HG03108 (cell line): ENCODE measurements at regions not wholly inside any gene's neighbourhood (a gene's known extent, or its start where the extent isn't known, plus 50 kb on each side); places are given as distances from the start of the nearest gene placed in this dataset.
"Not testable (repeated sequence)": the region's sequence is repeated elsewhere in the genome, so short reads cannot be mapped to it uniquely, and the experiment has no call there.

ENCODE experiments used
- ATAC-seq: cut with Tn5 transposase; IDR thresholded peaks from one replicate; pipeline ENCODE4 v1.9.1; 2021; ENCODE audit warnings: moderate library complexity; ENCODE audit not compliant: unreplicated experiment

DNA sequence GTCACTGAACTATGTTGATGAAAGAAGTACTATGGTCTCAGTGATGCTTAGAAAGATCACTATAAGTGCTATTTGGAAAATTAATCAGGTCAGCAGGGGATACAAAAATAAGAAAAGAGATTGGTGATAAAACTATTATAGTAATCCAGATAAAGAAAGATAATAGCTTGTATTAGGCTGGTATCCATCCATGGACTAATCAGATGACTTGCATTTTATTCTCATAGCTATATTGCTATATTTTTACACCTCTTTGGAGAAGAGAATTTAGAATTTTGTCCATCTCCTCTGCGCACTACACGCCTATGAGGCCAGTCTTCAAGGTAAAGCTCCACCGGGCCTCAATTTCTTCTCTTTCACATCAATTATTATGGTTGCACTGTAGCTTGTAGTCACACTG, 635.1 kb upstream of the DDX18 start:
- ATAC-seq, result no peak

DNA sequence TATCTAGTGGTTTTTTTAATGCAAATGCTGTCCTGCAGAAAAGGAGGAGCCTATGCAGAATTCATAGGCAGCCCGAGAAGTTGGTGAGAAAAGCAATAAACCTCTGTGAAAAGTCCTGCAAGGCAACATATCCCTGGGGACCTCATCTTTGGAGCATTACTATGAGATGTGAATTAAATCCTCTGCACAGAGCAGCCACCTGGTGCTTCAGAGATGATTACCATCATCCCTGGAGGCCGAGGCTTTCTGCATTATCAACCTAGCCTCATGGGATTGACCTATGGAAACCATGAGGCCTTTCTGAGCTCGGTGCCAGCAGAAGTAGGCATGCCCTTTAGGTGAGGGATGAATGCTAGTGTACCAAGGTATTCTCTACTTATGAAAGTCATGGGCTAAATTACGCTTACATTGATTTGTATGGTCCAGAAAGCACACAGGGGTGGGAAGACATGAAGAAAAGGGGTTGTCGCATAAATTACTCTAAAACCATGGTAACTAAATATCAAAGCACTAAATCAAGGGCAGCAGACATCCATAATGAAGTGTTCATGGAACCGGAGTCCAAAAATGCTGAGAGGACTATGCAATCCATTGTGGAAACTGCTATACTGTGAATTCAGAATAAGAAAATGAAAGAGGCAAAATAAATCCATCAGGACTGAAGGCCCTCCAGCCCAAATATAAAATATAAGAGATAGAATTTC, 623.5 kb upstream of the DDX18 start:
- ATAC-seq, result no peak

DNA sequence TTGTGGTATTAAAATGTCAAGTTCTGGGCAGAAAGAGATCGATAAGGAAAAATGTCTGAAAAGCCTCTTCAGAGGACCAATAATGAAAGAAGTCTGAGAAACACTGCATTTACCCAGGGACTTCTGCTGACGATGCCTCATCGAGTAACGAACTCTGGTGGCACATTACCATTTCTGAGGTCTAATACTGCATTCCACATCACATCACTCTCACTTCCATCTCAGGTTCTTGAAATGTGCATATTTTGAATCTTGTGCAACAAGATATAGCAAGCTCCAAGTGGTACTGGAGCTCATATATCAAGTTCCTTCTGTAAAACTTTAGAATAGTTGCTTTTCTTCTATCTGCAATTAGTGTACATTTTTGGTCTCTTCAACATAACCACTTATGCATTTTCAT, 619.1 kb upstream of the DDX18 start:
- no peak for ATAC-seq

DNA sequence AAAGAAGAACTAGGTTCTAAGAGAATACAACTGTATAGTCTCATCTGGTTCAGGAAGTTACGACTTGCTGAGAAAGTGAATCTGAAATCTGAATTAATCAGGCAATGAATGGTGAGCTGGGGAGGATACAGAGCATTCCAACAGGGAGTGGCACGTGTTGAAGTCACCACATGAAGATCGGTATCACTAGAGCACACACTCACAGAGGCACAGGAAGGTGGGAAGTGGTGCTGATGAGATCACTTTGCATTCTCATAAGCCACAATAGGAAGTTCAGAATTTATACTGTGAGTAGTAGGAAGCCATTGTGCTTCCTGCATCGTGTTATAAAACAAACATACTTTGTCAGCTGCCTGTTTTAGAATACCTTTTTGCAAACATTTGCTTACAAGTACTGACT, 615.0 kb upstream of the DDX18 start:
- no peak for ATAC-seq

DNA sequence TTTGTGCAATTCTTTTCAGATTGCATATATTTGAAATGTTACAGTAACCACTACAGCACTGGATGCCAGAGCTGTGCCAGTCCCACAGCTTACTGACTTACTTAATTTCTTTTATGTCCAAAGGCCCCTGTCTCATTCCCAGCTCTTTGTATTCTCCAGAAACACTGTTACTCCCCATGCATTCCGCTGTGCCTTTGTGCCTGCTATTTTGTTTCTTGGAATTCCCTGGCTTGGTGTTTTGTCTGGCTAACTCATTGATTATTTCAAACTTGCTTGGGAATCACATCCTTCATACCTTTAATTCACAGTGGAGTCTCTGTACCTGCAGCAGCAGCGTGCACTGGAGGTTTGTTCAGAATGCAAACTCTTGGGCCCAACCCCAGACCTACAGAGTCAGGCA, 601.9 kb upstream of the DDX18 start:
- ATAC-seq, result no peak

DNA sequence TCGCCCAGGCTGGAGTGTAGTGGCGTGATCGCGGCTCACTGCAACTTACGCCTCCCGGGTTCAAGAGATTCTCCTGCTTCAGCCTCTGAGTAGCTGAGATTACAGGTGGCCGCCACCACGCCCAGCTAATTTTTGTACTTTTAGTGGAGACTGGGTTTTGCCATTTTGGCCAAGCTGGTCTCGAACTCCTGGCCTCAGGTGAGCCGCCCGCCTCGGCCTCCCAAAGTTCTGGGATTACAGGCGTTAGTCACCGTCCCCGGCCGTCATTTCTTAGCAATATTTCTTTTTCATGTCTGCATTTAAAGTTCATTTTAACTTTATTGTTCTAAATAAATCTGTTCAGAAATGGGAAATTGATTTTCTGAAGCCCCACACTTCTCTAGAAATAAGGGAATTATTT, 597.3 kb upstream of the DDX18 start:
- no peak for ATAC-seq

DNA sequence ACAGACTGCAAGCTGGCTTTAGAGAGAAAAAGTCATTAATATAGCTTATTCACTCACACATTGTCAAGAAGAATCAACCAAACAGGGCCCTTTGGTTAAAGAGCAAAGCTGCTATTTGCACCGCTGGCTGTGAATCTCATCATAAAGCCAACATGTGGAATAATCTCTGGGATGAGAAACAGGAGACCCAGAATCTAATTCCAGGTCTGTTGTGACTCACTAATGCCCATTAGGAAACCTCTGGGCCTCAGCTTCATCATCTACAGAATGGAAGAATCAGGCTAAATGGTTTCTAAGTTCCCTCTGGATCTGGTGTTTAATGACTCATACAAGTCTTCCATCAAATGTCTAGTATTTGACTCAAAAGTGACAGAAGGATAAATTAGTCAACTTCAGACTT, 591.7 kb upstream of the DDX18 start:
- ATAC-seq, result no peak

DNA sequence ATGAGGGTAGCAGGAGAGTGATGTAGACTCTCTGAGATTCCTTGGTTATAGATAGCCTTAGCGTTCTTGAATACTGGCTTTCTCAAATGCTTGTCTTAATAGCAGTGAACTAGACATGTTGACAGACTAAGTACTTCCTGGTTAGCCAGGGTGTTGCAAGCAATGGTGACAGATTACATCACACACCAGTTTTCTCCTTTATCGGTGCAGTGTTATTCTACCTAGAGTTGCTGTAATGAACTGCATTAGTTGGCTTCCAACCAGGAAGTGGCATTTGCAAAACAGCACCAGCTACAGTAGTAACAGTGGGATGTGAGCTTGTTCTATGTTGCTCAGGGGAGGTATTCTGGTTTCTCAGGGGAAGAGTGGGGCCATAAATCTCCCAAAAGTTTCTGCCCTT, 582.2 kb upstream of the DDX18 start:
- no peak for ATAC-seq

DNA sequence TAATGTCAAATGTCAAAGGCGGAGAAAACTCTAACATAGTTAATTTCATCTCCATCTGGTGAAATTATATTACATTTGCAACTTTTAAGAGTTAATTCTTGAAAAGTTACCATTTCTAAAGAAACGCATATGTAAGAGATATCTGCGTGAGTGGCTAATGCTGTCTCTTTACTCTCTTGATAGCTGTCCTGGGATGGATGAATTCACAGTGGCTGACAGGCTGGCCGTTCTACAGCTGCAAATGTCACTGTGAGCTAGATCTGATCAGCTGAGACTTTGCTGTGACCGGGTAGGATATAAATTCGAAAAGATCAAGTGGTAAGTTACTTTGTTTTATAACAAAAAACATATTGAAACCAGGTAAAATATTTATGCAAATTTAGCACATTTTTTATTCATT, 557.1 kb upstream of the DDX18 start:
- ATAC-seq, result no peak

DNA sequence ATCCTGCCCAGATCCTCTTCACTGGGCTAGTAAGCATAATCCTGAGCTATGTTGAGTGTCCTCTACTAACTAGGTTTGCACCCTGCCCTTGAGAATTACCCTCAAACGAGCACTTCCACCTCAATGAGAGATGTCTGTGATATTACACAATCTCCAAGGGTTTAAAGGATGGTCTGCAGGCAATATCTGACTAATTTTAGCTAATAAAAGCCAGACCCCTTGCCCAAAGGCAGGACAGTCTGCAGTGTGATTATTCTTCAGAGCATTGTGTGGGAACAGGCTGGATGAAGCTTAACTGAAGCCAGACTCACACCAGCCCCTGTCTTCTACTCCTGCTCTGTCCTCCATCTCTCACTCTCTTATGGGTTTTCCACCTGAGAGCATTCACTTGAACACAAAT, 544.9 kb upstream of the DDX18 start:
- no peak for ATAC-seq

DNA sequence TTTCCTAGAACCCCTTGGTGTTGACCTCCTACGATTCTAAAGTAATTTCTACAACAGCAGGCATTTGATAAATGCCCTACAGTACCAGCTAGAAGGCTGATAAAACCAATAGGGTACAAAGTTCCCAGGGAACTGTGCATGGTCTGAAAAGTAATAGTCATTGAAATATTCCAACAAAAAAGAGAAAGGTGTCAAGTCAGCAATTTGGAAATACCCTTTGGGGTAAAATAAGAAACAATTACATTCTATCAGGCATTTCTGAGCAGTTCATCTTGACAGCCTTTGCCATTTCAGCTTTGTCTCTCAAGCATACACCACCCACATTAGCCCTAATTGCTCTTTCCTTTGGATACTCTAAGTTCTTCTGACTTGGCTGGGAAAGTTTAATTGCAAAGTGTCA, 542.9 kb upstream of the DDX18 start:
- ATAC-seq, result no peak

DNA sequence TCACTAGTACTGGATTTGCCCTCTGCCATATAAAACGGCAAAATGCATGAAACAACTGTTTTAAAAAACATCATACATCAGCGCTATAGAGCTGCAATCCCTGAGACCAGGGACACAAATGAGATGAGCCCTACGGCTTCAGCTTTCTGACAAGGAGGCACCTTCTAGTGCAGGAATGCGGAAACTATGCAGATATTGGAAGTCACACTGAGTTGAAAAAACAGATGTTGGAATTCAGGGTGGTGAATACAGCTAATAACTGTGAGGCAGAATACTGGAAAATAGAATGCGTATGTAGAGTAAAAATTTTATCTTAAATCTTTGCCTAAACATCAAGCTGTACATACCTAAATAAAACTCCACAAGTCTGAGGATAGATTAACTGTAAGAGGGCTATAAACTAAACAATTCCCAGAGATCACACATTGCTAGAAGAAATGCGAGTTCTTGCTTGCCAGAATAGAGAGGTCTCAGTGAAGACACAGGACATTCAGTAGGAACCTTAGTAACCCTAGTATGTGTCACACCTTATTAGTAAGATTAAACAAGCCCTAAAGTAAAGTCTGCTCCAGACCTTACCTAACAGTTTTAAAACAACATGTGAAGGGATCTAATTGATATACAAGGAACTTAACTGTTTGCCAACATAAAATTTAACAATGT, 541.4 kb upstream of the DDX18 start:
- ATAC-seq, result no peak

DNA sequence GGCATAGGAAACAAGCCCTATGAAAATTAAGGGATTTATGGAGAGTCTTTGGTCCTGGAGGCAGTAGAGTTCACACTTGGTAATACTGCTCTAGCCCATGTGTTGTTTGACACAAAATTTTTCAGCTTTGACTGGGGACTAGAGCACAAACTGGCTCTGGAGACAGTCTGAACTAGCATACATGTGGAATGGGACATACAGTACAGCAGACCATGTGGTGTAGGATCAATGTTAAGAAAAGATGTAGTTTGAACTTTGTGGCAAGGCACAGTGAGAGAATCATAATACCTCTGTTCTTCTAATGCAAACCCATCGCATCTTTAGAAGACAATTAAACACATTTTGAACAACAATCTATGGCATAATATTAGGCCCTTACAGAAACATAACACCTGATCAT, 521.5 kb upstream of the DDX18 start:
- ATAC-seq, result no peak

DNA sequence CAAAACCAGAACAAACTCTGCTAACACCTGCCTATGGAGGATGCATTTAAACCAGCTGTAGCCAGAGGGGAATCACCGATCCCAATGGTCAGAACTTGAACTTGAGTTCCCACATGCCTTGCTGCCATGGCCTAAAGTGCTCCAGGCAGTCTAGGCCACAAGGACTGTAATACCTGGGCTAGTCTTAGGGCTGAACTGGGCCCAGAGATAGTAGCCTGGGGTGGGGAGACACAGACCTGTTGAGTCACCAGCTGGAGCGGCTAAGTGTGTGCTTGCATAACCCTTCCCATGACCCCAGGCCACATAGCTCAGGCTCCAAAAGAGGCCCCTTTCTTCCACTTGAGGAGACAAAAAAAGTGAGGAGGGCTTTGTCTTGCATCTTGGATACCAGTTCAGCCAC, 515.0 kb upstream of the DDX18 start:
- no peak for ATAC-seq

DNA sequence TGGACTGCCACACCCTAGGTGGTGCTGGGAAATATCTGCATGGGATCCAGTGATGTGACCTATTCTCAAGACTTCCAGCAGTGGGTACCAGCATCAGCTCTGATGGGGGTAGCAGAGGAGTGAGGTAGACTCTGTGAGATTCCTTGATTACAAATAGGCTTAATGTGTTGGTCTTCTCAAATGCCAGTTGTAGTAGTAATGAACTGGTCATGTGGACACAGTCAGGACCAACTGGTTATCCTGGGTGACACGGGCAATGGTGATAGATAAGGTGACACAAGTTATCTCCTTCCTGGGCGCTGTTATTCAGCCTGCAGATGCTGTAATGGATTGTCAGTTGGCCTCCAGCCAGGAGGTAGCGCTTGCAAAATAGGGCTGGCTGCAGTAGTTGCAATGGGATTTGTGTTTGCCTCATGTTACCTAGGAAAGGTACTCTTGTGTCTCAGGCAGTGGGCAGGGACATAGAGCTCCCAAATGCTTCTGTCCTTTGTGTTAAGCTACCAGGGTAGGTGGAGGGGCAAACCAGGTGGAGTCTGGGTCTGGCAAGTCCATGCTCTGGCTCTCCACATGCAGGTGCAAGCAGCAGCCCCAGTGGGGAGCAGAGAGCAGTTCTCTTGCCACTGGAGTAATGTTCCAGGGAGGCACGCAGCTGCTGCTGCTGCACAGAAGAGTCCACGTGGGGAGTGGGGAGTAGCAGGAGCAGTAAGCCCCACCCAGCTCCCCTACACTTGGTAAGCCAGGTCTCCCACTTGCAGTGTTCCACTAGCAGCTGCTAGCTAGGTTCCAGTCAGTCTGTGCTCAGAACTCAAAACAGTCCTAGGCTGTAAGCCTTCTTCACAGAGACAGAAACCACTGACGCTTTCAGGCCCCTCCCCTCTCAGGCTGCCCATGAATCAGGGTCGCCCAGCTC, 505.4 kb upstream of the DDX18 start:
- no peak for ATAC-seq

DNA sequence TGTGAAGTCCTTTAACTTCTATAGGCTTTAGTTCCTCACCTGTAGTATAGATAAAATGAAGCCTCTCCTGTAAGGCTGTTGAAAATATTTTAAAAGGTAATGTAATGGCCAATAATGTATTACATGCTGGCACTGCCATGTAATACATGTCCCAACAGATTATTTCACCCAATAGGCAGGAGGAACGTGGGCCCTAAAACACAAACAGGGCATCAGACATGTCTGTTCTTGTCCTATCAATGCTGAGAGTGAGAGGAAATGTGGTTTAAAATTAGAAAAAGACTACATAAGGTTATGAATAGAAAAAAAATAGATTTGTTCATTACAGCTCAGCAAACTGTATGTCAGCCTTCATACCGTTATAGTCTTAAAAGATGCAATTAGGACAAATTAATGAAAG, 492.7 kb upstream of the DDX18 start:
- ATAC-seq, result no peak

DNA sequence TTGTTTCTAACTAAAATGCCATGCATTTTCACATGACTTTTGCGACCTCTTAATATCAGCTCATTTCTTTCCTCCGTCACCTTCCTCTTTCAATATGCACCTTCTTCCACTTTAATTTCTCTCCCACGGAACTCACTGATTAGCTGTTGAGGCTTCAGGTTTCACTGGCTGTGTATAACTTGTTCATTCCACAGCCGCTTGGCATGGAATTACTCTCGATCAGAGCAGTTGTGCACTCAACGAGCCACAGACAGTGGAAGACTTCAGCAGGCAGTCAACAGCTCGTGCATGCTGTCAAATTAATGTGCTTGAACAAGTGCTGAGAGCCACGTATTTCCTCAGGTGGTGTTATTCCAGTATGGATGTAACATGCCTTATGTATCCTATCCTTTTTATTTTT, 491.2 kb upstream of the DDX18 start:
- no peak for ATAC-seq

DNA sequence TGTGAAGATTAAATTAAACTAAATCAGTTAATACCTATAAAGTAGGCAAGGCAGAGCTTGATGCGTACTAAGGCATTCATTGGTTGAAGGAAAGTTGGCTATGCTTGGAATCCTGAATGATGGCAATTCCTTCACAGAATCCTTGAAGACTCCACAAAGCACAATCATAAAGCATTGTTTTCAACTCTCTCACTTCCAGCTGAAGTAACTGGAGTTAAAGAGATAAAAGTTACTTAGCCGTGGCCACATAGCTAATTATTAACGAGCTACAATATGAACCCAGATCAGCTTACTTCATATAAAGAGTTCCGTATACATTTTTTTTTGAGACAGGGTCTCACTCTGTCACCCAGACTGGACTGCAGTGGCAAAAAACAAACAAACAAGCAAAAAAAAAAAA, 483.9 kb upstream of the DDX18 start:
- no peak for ATAC-seq

DNA sequence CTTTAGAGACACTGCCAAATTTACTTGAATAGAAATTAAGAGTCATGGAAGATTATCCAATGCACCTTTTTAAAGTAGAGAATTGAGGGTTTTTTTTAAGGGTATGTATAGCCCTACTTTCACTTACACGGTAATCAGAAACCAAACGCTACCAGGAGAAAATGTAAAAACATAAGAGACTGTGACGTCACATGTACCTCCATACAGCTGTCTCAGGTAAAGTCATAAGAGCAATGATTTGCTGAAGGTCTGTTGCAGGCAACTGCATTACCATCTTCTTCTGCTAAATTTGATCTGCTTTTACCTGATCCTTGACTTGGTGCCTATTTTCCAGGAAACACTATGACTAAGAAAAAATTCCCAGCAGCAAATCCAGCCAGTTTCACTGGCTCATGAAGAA, 478.5 kb upstream of the DDX18 start:
- ATAC-seq, result no peak

DNA sequence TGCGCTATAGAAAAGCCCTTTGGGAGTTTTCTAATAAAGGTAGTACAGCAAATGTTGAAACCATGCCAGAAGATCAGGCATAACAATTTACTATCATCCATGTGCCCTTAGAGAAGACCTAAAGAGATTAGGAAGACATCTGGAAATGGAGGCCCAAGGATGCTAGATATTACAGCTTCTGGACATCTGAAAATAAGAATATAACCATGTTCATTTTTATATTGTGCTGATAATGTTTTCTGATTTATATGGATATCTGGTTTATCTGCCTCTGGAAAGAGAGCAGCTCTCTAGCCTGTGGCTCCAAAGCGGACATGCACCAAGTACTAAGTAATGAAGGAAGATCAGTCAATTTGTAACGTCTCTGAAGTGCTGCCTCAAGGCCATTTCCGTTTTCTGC, 478.0 kb upstream of the DDX18 start:
- no peak for ATAC-seq

DNA sequence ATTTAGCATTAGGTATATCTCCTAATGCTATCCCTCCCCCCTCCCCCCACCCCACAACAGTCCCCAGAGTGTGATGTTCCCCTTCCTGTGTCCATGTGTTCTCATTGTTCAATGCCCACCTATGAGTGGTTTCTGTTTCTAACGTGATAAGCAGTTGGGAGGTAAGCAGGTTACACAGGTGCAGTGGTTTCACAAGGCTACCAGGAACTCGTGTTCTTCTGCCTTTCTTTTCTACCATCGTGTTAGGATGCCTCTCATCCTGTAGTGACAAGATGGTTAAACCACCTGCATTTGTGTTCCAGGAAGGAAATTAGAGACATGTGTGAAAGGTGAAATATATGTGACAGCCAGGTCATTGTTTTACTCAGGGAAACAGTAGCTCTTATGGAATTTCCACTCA, 476.5 kb upstream of the DDX18 start:
- ATAC-seq, result not testable (repeated sequence)

DNA sequence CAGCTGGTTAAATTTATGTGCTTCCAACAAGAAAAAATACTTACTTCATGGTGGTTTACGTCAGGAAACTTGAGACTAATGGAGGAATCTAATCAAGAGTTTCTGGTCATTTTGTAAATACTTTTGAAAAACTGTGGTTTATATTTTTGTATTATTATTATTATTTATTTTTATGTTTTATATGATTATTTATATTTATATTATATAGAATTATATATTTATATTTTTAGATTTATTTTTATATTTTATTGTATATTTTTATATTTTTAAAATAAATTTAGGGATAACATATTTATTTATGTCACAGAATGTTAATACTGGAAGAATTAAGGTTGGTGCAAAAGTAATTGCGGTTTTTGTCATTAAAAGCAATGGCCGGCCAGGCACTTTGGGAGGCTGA, 474.5 kb upstream of the DDX18 start:
- ATAC-seq, result no peak
